GM21737 (cell line): ENCODE measurements at regions not wholly inside any gene's neighbourhood (a gene's known extent, or its start where the extent isn't known, plus 50 kb on each side); places are given as distances from the start of the nearest gene placed in this dataset.
"Not testable (repeated sequence)": the region's sequence is repeated elsewhere in the genome, so short reads cannot be mapped to it uniquely, and the experiment has no call there.

Experiments used
- ATAC-seq: cut with Tn5 transposase; IDR thresholded peaks from one replicate; pipeline ENCODE4 v1.9.1; 2021; ENCODE audit warnings: mild to moderate bottlenecking, moderate library complexity; ENCODE audit not compliant: unreplicated experiment

DNA sequence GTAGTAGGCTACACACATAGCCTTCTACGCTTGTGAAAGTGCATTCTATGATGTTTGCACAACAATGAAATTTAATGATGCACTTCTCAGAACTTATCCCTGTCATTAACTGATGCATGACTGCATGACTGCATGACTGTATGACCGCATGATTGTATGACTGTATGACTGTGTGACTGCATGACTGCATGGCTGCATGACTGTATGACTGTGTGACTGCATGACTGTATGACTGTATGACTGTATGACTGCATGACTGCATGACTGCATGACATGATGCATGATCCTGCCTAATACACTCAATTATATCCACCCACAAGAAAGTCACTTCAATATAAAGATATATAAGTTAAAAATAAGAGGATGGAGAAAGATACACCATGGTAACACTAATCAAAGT lies 365.4 kb upstream of the FSIP2 start:
- no peak for ATAC-seq

DNA sequence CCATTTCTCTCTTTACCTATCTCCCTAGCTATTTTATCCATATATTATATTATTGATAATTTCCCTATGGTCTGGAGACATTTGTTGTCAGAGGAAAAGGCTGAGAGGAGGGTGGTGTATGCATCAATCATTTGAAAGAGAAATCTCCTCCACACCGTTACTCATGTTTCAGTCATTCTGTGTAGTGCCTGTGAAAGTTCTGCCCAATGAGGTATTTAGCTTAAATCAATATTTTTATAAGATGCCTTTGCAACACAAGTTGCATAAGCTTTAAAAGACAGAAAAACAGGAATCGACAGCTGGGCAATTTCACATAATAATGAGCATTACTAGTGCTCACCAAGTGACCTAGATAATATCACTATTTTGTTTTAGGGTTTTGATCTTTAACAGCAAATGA lies 363.7 kb upstream of the FSIP2 start:
- no peak for ATAC-seq

DNA sequence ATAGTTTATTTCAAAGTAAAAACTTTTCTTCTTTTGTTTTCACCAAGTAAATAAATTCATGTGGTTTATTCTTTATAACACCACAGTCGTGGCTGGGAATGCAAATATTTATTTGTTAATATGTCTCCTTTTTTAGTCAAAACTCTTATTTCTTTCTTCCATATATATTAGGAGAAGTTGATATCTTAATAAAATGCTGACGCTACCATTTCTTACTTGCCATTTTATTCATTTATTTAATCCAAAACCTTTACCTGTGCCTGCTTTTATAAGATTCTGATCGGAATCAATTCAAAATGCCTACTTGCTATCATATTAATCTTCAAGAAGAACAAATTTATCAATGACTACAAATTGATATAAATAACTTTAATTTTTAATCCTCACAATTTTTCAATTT lies 362.9 kb upstream of the FSIP2 start:
- ATAC-seq: no peak

DNA sequence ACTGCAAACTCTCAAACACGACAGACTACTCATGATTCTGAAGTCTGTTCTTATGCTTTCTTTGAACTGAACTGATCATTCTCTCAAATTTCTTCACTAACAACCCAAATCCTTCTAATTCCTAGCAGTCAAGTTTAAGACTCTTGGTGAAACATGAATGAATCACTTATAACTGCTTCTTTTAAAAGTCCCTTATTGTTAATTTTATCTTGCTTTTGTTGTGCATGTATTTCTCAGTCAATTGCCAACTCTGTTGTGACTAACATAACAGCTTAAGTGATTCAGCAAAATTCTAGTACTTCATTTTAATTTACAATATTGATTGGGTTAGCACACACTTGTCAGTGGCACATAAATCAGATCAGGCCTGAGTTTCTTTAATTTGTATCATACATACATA lies 357.0 kb upstream of the FSIP2 start:
- no peak for ATAC-seq

DNA sequence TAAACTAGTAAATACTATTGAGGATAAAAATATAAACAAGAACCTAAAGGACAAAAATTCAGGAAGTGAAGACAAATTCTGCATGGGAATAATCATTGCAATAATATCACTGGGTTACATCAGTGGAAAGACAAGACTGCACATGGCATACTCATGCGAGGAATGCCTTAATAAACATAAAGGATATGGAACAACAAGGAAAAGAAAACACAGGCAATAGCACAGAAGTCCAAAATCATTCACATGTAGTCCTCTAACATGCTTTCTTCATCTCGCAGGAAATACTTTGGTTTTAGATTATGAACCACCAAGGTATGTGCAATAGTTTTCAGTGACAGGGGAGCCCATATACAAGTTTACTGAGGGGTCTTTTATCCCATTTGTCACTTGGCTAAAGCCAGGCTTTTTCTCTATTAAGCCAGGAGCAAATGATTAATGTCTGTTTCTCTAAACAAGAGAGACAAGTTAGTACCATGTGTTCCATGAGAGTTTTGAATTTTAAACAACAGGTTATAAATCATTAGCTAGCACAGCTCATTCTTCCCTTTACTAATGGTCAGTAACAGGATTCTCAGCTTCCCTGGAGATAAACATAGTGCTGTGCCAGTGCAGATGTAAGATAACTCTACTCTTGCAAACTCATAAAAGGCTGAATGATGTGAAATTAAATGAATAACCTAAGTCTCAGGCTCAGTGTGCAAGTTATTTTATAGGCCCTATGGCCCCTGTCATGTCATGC lies 353.6 kb upstream of the FSIP2 start:
- ATAC-seq: no peak

DNA sequence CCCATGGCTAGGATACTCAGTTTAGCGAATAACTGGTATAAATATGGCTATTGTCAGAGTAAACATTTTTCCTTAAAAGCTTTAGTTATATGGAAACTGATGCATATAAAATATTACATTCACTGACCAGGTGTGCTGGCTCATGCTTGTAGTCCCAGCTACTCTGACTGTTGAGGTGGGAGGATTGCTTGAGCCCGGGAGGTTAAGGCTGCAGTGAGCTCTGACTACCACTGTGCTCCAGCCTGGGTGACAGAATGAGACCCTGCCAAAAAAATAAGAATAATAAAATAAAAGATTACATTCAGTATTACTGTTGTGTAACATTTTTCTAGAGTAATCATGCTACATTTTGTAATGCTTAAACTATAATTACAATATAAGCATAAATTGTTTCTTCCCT lies 350.4 kb upstream of the FSIP2 start:
- no peak for ATAC-seq

DNA sequence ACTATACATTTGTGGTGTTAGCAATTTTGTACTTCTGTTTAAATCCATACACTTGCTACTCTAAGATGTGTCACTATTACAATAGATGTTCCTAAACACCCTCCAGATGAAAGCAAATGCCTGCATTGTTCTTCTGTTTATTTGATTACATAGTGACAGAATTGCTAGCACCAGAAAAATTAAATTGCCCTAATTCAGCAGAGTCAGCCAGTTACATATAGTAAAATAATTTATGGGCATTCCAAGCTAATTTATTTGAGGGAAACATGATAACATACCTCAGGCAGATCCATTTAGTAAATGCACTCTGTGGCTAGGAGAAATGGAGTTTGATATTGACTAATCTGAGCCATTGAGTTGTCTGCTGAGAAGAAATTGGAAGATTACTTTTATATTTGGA lies 347.1 kb upstream of the FSIP2 start:
- ATAC-seq: no peak

DNA sequence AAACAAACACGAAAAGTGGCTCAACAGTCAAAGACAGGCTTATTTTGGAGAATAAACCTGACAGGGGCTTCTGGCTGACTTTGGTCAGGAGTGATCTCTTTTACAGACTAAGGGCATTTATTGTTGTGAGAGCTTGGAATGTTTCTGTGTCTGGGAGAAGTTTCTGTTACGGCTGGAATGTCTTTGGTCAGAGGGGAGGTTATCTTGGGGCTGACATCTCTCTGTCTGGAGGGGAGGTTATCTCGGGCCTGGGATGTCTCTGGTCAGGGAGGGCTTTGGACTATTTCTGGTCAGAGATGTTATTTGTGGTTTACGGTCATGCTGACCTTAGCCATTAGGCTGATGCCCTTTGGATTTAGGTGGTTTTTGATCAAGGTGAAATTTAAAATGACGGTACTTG lies 345.5 kb upstream of the FSIP2 start:
- ATAC-seq: no peak

DNA sequence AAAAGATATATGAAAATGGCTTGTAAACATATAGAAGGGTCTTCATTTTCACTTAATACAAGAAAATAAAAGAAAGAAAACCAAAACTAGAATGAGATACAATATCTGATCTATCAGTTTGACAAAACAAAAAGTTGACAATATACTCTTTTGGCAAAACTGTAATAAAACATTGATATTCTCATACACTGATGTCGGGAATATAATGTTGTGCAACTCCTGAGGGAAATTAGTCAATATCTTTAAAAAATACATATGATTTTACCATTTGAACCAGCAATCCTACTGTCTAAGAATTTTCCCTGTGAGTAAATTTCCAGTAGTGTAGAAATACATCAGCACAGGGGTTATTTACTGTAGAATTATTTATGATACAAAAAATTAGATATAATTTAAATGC lies 336.1 kb upstream of the FSIP2 start:
- no peak for ATAC-seq

DNA sequence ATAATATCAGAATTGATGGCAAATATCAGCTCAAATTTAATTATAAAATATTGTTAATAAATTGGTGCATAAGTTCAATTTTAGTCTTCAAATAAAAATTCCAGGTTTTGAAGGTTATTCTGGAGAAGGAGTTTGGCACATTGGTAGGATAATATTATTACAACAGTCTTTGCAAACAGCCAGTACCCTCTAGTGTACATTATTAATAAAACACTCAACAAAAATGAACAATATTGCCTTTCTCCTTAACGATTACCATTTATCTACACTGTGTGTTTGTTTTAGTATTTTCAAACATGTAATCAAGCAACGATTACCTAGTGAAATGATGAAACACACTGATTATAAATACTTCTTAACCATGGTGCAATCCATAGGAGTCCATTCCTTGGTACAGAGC lies 334.0 kb upstream of the FSIP2 start:
- ATAC-seq: no peak

DNA sequence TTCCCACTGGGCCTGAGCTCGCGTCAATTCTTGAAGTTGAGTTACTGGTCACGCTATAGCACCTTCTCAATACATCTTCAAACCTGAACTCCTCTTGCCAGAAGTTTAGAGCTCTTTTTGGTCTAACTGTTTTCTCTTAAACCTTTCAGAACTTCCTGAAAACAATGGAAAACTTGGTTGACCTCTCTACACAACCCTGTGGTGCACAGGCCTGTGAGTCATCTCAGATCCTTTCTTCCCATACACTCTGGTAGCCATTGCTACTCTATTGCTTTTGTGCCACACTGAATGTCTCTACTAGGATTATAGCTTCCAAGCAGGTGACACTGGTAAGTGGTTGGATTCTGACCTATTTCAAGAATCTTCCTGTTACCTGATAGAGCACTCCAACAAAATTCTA lies 321.5 kb upstream of the FSIP2 start:
- no peak for ATAC-seq

DNA sequence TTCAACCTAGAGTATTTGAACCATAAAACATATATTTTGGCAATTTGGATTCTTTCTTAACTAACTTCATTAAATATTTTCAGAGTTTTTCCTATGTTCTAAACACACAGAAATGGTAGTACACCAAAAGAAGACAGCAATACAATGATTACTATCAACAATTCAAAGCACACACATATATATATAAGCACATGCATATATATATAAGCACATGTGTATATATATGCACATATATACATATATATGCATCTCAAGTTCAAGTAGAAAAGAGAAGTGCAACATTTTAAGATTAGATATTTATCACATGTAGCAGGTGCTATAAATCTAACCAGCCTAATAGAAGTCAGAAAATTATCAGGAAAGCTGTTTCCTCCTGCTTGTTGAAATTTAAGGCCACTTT lies 320.9 kb upstream of the FSIP2 start:
- ATAC-seq: no peak

DNA sequence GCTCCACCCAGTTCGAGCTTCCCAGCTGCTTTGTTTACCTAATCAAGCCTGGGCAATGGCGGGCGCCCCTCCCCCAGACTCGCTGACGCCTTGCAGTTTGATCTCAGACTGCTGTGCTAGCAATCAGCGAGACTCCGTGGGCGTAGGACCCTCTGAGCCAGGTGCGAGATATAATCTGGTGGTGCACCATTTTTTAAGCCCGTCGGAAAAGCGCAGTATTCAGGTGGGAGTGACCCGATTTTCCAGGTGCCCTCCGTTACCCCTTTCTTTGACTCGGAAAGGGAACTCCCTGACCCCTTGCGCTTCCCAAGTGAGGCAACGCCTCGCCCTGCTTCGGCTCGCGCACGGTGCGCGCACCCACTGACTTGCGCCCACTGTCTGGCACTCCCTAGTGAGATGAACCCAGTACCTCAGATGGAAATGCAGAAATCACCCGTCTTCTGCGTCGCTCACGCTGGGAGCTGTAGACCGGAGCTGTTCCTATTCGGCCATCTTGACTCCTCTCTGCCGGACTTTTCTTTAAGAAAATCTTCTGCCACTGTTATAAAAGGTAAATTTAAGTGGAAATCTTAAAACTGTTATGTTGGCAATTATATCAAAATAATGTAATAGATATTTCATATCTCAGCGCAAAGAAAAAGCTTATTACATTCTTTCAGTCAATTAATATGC lies 313.5 kb upstream of the FSIP2 start:
- ATAC-seq: not testable (repeated sequence)

DNA sequence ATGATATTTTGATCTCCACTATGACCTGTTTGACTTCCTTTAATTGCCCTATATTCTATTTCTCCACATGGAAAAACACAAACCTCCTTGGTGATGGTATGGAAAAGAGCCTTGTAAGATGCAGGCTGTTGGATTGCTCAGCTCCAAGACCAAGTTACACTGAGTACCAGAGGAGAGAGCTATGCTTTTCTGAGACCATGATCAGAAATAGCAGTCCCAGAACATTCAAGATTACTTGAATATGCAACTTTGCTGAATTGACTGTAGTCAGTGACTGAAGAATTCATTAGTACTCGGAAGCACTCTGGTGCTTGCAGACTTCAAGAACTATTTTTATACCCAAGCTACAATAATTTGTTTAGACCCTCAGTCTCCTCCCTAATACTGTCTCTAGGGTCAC lies 310.6 kb upstream of the FSIP2 start:
- no peak for ATAC-seq

DNA sequence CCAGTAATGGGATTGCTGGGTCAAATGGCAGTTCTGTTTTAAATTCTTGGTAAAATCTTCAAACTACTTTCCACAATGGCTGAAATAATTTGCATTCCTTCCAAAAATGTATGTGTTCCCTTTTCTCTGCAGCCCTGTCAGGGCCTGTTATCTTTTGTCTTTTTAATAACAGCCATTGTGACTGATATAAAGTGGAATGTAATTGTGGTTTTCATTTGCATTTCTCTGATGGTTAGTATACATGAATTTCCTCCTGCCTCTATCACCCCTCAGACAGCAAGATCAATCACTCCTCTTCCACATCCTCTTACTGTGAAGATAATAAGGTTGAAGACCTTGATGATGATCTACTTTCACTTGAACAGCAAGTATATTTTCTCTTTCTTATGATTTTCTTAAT lies 304.8 kb upstream of the FSIP2 start:
- no peak for ATAC-seq

DNA sequence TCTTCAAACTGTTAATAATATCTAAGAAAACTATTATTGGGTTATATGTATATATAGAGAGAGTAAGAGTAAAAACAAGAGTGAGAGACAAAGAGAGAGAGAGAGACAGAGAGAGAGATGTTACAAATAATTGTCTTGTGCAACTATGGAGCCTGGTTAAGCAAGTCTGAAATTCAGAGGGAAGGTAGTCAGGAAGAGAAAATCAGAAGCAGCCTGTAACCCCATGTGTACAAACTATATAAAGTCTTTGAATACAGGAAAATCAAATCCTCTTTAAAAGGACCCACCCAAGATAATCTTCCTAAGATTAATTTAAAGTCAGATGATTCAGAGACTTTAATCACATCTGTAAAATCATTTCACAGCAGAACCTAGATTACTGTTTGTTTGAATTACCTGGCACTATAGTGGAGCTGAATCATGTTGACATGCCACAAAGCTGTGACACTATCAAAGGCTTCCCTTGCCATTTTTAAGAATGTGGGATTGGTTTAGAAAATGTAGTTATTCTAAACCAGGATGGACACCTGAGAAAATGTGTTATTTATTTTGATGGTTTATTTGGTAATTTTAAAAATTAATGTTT lies 301.7 kb upstream of the FSIP2 start:
- no peak for ATAC-seq

DNA sequence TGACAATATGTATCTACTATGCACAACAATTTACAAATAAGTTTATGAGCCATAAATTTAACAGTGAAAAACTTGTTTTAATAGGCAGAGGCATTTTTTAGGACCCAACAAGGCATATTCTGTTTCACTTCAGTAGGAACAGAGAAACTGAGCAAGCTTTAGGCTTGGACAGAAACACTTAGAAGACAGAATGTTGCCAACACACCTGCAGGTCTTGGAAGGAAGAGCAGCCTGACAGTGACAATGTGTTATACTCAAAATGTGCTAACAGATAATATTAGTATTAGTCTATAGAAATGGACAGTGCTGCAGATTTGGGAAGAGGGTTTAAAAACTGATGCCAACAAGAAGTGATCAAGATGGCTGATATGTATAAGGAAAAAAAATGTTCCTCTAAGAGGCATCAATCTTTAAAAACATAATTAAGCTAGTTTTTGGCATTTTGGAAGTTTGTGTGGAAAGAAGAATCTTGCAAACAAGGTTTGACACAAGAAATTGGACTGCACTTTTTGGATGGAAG lies 297.1 kb upstream of the FSIP2 start:
- ATAC-seq: no peak

DNA sequence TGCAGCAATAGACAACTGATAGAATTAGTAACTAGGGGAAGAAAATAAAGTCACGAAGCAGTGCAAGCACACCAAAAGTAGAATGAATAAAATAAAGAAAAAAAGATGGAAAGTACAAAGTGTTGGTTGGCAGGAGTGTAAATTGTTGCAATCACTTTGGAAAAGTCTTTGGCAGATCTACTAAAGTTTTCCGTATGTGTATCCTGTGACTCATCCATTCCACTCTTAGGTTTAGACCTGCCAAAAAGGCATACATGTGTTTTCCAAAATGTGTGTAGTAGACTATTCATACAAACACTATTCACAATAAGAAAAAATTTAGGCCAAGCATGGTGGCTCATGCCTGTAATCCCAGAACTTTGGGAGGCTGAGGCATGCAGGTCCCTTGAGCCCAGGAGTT lies 282.1 kb upstream of the FSIP2 start:
- no peak for ATAC-seq

DNA sequence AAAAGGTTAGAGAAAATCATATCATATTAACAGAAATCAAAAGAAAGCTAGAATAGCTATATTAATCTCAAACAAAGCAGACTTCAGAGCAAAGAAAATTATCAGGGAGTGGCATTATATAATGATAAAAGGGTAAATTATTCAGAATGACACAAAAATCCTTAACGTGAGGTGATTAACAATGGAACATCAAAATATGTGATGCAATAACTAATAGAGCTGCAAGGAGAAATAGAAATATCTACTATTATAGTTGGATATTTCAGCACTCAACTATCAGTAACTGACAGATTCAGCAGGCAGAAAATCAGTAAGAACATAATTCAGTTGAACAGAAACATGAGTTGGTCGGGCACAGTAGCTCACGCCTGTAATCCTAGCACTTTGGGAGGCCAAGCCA lies 275.1 kb upstream of the FSIP2 start:
- no peak for ATAC-seq

DNA sequence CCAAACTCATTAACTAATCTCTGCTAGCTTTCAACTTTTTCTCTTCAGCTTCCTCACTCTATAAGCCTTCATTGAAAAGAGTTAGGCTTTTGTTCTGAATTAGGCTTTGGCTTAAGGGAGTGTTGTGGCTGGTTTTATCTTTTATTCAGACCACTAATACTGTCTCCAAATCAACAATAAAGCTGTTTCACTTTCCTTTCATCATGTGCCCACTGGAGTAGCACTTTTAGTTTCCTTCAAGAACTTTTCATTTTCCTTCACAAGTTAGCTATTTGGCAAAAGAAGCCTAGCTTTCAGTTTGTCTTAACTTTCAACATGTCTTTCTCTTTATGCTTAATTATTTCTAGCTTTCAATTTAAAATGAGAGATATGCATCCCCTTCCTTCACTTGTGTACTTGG lies 271.7 kb upstream of the FSIP2 start:
- no peak for ATAC-seq

DNA sequence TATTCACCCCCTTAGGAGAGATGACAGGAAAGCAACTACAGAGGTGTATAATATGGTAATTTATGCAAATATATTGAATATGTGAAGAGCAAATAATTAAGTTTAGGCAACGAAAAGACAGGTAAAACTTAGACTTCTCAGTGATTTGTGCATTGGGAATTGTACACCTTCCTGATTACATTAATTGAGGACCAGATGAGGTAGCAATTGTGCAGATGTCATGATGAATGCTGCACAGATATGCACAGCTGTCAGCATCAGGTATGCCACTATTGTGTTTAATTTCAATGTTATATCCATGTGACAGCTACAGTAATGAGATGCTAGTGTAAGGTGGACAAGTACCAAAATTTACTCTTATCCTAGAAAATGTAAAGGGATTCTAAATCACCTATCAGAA lies 267.2 kb upstream of the FSIP2 start:
- ATAC-seq: no peak

DNA sequence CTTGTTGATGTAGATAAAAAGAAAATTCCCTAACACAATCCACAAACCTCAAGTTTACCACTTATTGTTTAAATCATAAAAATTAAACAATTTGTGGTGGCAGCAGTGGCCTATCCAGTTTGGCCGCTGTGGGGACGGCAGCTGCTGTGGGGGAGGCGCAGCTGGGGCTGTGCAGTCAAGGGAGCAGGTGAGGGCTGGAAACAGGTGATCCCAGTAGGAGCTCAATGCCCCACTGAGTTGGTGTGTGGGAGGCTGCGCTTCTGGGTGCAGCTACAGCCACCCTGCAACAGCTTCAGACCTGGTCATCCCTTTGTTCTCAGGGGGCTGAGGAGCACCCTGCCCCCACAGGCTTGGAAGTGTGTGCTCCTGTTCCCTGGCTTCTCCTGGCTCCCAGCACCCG lies 266.0 kb upstream of the FSIP2 start:
- no peak for ATAC-seq
